ENCODE measurements at regions not wholly inside any gene's neighbourhood (a gene's known extent, or its start where the extent isn't known, plus 50 kb on each side); places are given as distances from the start of the nearest gene placed in this dataset.
"Not testable (repeated sequence)": the region's sequence is repeated elsewhere in the genome, so short reads cannot be mapped to it uniquely, and the experiment has no call there.

- TF ChIP-seq Cebpa-rat (IDR thresholded peaks at IDR 0.05), result no peak
- Histone ChIP-seq H3K9ac (no peak overlapping the region), H3K36me3 (no peaks in the 10 kb centered on the region), H3K4me3 (no peak overlapping the region), H3K27ac (no peak overlapping the region), H4K20me1 (no peaks in the 10 kb centered on the region), H3K9me3 (peaks cover 29% of the 10 kb centered on the region), H3K4me2 (no peak overlapping the region), H3K27me3 (no peaks in the 10 kb centered on the region), H3K4me1 (no peaks in the 10 kb centered on the region)
Observed at GRCh38 chr10:57341294-57341693, 926.4 kb downstream of the IPMK start.

DNA sequence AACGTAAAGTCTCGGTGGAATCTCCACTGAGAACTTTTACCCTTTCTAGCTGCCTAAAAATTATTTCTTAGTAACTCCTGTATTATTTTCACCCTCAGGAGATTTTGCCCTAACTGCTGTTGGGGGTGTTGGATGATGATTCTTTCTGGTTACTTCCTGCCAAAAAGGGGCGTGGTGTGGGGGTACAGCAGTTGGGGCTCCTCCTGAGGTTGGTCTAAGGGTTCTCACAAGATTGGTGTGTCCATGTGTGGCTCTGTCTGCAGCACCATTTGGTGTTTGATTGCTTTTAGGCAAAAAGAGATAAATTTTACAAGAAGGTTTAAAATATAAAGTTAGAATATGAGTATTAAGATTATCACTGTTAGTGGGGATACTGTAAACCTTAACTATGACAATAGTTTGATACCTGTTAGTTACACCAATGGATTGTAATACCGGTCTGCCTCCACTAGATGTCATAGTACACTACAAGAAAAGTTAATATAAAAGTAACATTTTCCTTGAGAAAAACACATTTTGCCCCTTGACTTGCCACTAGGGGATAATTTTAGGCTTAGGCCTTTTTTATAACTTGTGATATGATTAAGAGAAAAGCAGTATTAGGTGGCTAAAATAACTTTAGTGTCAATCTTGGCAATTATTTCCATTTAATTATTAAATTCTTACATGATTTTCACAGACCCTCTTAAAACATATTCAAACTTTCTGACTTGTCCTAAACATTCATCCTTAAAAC, 928.7 kb downstream of the IPMK start:
- Histone ChIP-seq H3K36me3 (no peaks in the 10 kb centered on the region), H4K20me1 (no peaks in the 10 kb centered on the region), H3K4me2 (no peak overlapping the region), H3K27me3 (no peaks in the 10 kb centered on the region), H3K4me1 (no peaks in the 10 kb centered on the region), H3K9me3 (peaks cover 20% of the 10 kb centered on the region), H3K27ac (no peak overlapping the region), H3K9ac (no peak overlapping the region), H3K4me3 (no peak overlapping the region)
- TF ChIP-seq Cebpa-rat (IDR thresholded peaks at IDR 0.05), result no peak

- no peak for TF ChIP-seq Cebpa-rat (IDR thresholded peaks at IDR 0.05)
- no peak overlapping the region for H3K4me3 ChIP-seq
- no peaks in the 10 kb centered on the region for H3K27me3 ChIP-seq
- H3K4me2 ChIP-seq, result no peak overlapping the region
- no peak overlapping the region for H3K27ac ChIP-seq
- no peaks in the 10 kb centered on the region for H3K9me3 ChIP-seq
- H3K36me3 ChIP-seq, result no peaks in the 10 kb centered on the region
- no peaks in the 10 kb centered on the region for H3K4me1 ChIP-seq
- no peak overlapping the region for H3K9ac ChIP-seq
- no peaks in the 10 kb centered on the region for H4K20me1 ChIP-seq
Observed at GRCh38 chr10:57336865-57337264, 930.8 kb downstream of the IPMK start.

DNA sequence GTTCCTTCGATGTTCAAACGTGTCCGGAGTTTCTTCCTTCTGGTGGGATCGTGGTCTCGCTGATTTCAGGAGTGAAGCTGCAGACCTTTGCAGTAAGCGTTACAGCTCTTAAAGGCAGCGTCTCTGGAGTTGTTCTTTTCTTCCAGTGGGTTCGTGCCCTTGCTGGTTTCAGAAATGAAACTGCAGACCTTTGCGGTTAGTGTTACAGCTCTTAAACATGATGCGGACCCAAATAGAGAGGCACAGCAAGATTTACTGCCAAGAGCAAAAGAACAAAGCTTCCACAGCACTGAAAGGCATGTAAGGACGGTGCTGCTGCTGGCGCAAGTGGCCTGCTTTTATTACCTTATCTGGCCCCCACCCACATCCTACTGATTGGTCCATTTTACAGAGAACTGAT, 931.4 kb downstream of the IPMK start:
- no peak overlapping the region for H3K9ac ChIP-seq
- no peaks in the 10 kb centered on the region for H3K9me3 ChIP-seq
- TF ChIP-seq Cebpa-rat (IDR thresholded peaks at IDR 0.05), result no peak
- H3K4me1 ChIP-seq, result no peaks in the 10 kb centered on the region
- no peak overlapping the region for H3K27ac ChIP-seq
- H3K4me3 ChIP-seq, result no peak overlapping the region
- H4K20me1 ChIP-seq, result no peaks in the 10 kb centered on the region
- no peak overlapping the region for H3K4me2 ChIP-seq
- H3K36me3 ChIP-seq, result no peaks in the 10 kb centered on the region
- no peaks in the 10 kb centered on the region for H3K27me3 ChIP-seq

- H3K9me3 ChIP-seq, result no peaks in the 10 kb centered on the region
- no peak for TF ChIP-seq Cebpa-rat (IDR thresholded peaks at IDR 0.05)
- H3K27me3 ChIP-seq, result no peaks in the 10 kb centered on the region
- no peak overlapping the region for H3K27ac ChIP-seq
- H3K36me3 ChIP-seq, result no peaks in the 10 kb centered on the region
- no peak overlapping the region for H3K4me3 ChIP-seq
- no peaks in the 10 kb centered on the region for H3K4me1 ChIP-seq
- no peaks in the 10 kb centered on the region for H4K20me1 ChIP-seq
- no peak overlapping the region for H3K4me2 ChIP-seq
- H3K9ac ChIP-seq, result no peak overlapping the region
Observed at GRCh38 chr10:57334523-57334922, 933.2 kb downstream of the IPMK start.

DNA sequence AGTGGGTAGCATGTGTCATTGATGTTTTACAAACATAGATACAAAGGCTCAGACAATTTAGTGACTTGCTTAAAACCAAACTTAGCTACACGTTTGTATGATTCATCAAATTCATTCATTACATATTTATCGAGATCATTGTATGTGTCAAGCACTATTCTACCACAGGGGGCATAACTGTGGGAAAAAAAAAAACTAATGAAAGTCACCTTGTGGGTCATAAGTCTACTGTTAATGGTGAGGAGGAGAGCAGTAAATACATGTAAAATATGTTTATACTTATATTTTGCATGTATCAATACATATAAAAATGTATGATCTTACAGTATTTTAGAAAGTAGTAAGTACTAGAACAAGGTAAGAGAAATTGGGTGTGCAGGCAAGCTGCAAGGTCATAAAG, 933.8 kb downstream of the IPMK start:
- Histone ChIP-seq H3K9me3 (no peaks in the 10 kb centered on the region), H3K36me3 (no peaks in the 10 kb centered on the region), H3K4me2 (no peak overlapping the region), H3K27ac (no peak overlapping the region), H3K4me3 (no peak overlapping the region), H3K27me3 (no peaks in the 10 kb centered on the region), H3K4me1 (no peaks in the 10 kb centered on the region), H4K20me1 (no peaks in the 10 kb centered on the region), H3K9ac (no peak overlapping the region)
- no peak for TF ChIP-seq Cebpa-rat (IDR thresholded peaks at IDR 0.05)

DNA sequence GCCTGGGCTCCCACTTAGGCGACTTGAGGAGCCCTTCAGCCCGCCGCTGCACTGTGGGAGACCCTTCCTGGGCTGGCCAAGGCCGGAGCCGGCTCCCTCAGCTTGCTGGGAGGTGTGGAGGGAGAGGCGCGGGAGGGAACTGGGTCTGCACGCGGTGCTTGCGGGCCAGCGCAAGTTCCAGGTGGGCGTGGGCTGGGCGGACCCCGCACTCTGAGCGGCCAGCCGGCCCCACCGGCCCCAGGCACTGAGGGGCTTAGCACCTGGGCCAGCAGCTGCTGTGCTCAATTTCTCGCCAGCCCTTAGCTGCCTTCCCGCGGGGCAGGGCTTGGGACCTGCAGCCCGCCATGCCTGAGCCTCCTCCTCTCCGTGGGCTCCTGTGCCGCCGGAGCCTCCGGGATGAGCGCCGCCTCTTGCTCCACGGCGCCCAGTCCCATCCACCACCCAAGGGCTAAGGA, 946.3 kb downstream of the IPMK start:
- H3K4me1 ChIP-seq, H3K4me3 ChIP-seq, H3K27ac ChIP-seq, H3K36me3 ChIP-seq, H3K4me2 ChIP-seq, H4K20me1 ChIP-seq, H3K9ac ChIP-seq, H3K27me3 ChIP-seq: not testable (repeated sequence)
- peaks cover 13% of the 10 kb centered on the region for H3K9me3 ChIP-seq

GRCh38 chr10:57320416-57320815, 947.3 kb downstream of the IPMK start:
- no peak overlapping the region for H3K9ac ChIP-seq
- peaks cover 13% of the 10 kb centered on the region for H3K9me3 ChIP-seq
- H4K20me1 ChIP-seq, result no peaks in the 10 kb centered on the region
- no peak for TF ChIP-seq Cebpa-rat (IDR thresholded peaks at IDR 0.05)
- H3K27me3 ChIP-seq, result no peaks in the 10 kb centered on the region
- no peak overlapping the region for H3K4me2 ChIP-seq
- no peaks in the 10 kb centered on the region for H3K36me3 ChIP-seq
- H3K4me1 ChIP-seq, result no peaks in the 10 kb centered on the region
- no peak overlapping the region for H3K4me3 ChIP-seq
- no peak overlapping the region for H3K27ac ChIP-seq

- Histone ChIP-seq H3K27me3 (no peaks in the 10 kb centered on the region), H3K4me2 (no peak overlapping the region), H3K36me3 (no peaks in the 10 kb centered on the region), H3K4me3 (no peak overlapping the region), H3K9ac (no peak overlapping the region), H3K4me1 (no peaks in the 10 kb centered on the region), H3K27ac (no peak overlapping the region), H3K9me3 (no peaks in the 10 kb centered on the region), H4K20me1 (no peaks in the 10 kb centered on the region)
- TF ChIP-seq Cebpa-rat (IDR thresholded peaks at IDR 0.05), result no peak
Observed at GRCh38 chr10:57314046-57314445, 953.0 kb upstream of the ZWINT start.

GRCh38 chr10:57303566-57303965, 942.5 kb upstream of the ZWINT start:
- Histone ChIP-seq H3K9me3 (no peaks in the 10 kb centered on the region), H3K4me1 (no peaks in the 10 kb centered on the region), H3K36me3 (no peaks in the 10 kb centered on the region), H3K27me3 (no peaks in the 10 kb centered on the region), H4K20me1 (no peaks in the 10 kb centered on the region), H3K4me3 (no peak overlapping the region), H3K27ac (no peak overlapping the region), H3K4me2 (no peak overlapping the region), H3K9ac (no peak overlapping the region)
- TF ChIP-seq Cebpa-rat (IDR thresholded peaks at IDR 0.05), result no peak

GRCh38 chr10:57300718-57301117, 939.7 kb upstream of the ZWINT start:
- no peaks in the 10 kb centered on the region for H3K4me1 ChIP-seq
- no peak overlapping the region for H3K27ac ChIP-seq
- no peaks in the 10 kb centered on the region for H3K27me3 ChIP-seq
- H4K20me1 ChIP-seq, result no peaks in the 10 kb centered on the region
- H3K4me3 ChIP-seq, result no peak overlapping the region
- H3K4me2 ChIP-seq, result no peak overlapping the region
- TF ChIP-seq Cebpa-rat (IDR thresholded peaks at IDR 0.05), result no peak
- no peaks in the 10 kb centered on the region for H3K9me3 ChIP-seq
- no peak overlapping the region for H3K9ac ChIP-seq
- no peaks in the 10 kb centered on the region for H3K36me3 ChIP-seq

Measured in BLaER1 (cell line).